ENCODE measurements at regions not wholly inside any gene's neighbourhood (a gene's known extent, or its start where the extent isn't known, plus 50 kb on each side); places are given as distances from the start of the nearest gene placed in this dataset.

GRCh38 chr9:8256880-8257279 lies 457.3 kb upstream of the DMAC1 start:
- TF ChIP-seq POLR2A (IDR thresholded peaks at IDR 0.05) (no peak), CTCF (IDR thresholded peaks at IDR 0.05) (no peak), EP300 (IDR thresholded peaks at IDR 0.05) (no peak), POLR2AphosphoS5 (IDR thresholded peaks at IDR 0.05) (no peak)
